K562 (cell line): ENCODE measurements at regions not wholly inside any gene's neighbourhood (a gene's known extent, or its start where the extent isn't known, plus 50 kb on each side); places are given as distances from the start of the nearest gene placed in this dataset.
A peak's percentile ranks its signal among the peaks of the same experiment; 100 is the strongest.

Experiments
- ARID4B ChIP-seq: sonication (generic); formaldehyde crosslinking; IDR thresholded peaks from 2 replicates; pipeline ENCODE4 v1.8.0; 2022; ENCODE audit warnings: mild to moderate bottlenecking, missing genetic modification reagents
- DDX20 ChIP-seq: fragments of 450-650 bp; IDR thresholded peaks from 2 replicates; pipeline ENCODE4 v1.6.1; 2016; ENCODE audit warnings: missing genetic modification characterization, low read depth, mild to moderate bottlenecking, missing compliant biosample characterization, moderate library complexity
- ETV5 ChIP-seq: sonication (generic); formaldehyde crosslinking; IDR thresholded peaks from 2 replicates; pipeline ENCODE4 v1.4.0; 2020; ENCODE audit warnings: low read depth, mild to moderate bottlenecking, missing genetic modification reagents
- KDM1A ChIP-seq, 2 experiments: fragments of 450-650 bp; IDR thresholded peaks; 2 replicates each; pipeline ENCODE4 v1.6.1; 2016; ENCODE audit warnings: mild to moderate bottlenecking in 2 of 2
- MNT ChIP-seq, 2 experiments: fragments of 450-650 bp; conservative IDR thresholded peaks; 2 replicates each; pipeline ENCODE4 v1.6.1; 2017; ENCODE audit warnings: mild to moderate bottlenecking in 2 of 2, moderate library complexity in 2 of 2
- NELFE ChIP-seq: IDR thresholded peaks from 2 replicates; pipeline ENCODE4 v1.6.1; 2011; ENCODE audit warnings: mild to moderate bottlenecking; ENCODE audit not compliant: insufficient read depth, insufficient read length
- RAD51 ChIP-seq: fragments of 450-650 bp; IDR thresholded peaks from 2 replicates; pipeline ENCODE4 v1.7.1; 2016; ENCODE audit warnings: low read depth, mild to moderate bottlenecking, borderline replicate concordance
- RCOR1 ChIP-seq, 2 experiments: IDR thresholded peaks; 2 replicates each; pipeline ENCODE4 v1.6.1; 2012; ENCODE audit warnings: low read depth in 2 of 2, low read length in 2 of 2, borderline replicate concordance in 1 of 2, improper control_type of control experiment in 1 of 2
- TAL1 ChIP-seq: fragments of 450-650 bp; IDR thresholded peaks from 2 replicates; pipeline ENCODE4 v1.6.1; 2016; ENCODE audit warnings: mild to moderate bottlenecking
- TEAD4 ChIP-seq, 2 experiments: sonication (generic) in 1 of 2; formaldehyde crosslinking in 1 of 2; IDR thresholded peaks; 2 replicates each; pipeline versions ENCODE4 v1.6.1 to v1.8.0; 2012 to 2022; ENCODE audit warnings: borderline replicate concordance in 1 of 2, inconsistent platforms in 1 of 2, low read length in 1 of 2, mild to moderate bottlenecking in 1 of 2, missing genetic modification reagents in 1 of 2

GRCh38 chr1:157311730-157312081, 173.5 kb upstream of the ETV3 start (continued):
- no peak for TF ChIP-seq ARID4B
- no peak for TF ChIP-seq NELFE
- TF ChIP-seq TAL1, result peak; percentile 22; the same call in 1 of the 2 replicates
- TF ChIP-seq KDM1A (IDR thresholded peaks at IDR 0.05), result peak in 1 of 2 experiments; percentile 41; a peak in 1 of 4 replicates
- TF ChIP-seq RCOR1 (IDR thresholded peaks at IDR 0.05; ENCODE audit: borderline replicate concordance in 1 of 2, low read depth in 2 of 2, low read length in 2 of 2), result peak in 1 of 2 experiments; percentile 67; a peak in 2 of 4 replicates
- no peak for TF ChIP-seq DDX20
- peak; percentile 36; the same call in 1 of the 2 replicates for TF ChIP-seq RAD51
- peak; percentile 69 for TF ChIP-seq TEAD4 (IDR thresholded peaks at IDR 0.05; ENCODE audit: low read length)
- TF ChIP-seq TEAD4 (CRISPR knock-in tag; IDR thresholded peaks at IDR 0.05; ENCODE audit: borderline replicate concordance), result no peak
- TF ChIP-seq ETV5 (CRISPR knock-in tag), result no peak
- peak in 1 of 2 experiments; percentile 23; a peak in 2 of 4 replicates for TF ChIP-seq MNT (conservative IDR thresholded peaks at IDR 0.05)
